NT2/D1 (cell line): ENCODE measurements at regions not wholly inside any gene's neighbourhood (a gene's known extent, or its start where the extent isn't known, plus 50 kb on each side); places are given as distances from the start of the nearest gene placed in this dataset.

Experiments used
- SUZ12 ChIP-seq: IDR thresholded peaks from 2 replicates; pipeline ENCODE4 v1.6.1; 2011; ENCODE audit not compliant: insufficient read length, insufficient read depth; ENCODE audit errors: extremely low read depth
- YY1 ChIP-seq: IDR thresholded peaks from 2 replicates; pipeline ENCODE4 v1.6.1; 2011; ENCODE audit not compliant: insufficient read length, insufficient read depth
- ZNF274 ChIP-seq: IDR thresholded peaks from 2 replicates; pipeline ENCODE4 v1.6.1; 2011; ENCODE audit warnings: mild to moderate bottlenecking, low read depth, low read length

- no peak for TF ChIP-seq ZNF274
- no peak for TF ChIP-seq YY1
- TF ChIP-seq SUZ12: no peak
These were observed 437.1 kb downstream of the RWDD3 start for GRCh38 chr1:95671098-95671497.
